PFSK-1 (cell line): ENCODE measurements at regions not wholly inside any gene's neighbourhood (a gene's known extent, or its start where the extent isn't known, plus 50 kb on each side); places are given as distances from the start of the nearest gene placed in this dataset.

Experiments used
- POLR2AphosphoS5 ChIP-seq: IDR thresholded peaks from 2 replicates; pipeline ENCODE4 v1.6.1; 2012; ENCODE audit warnings: low read depth, mild to moderate bottlenecking, control low read depth, low read length, moderate library complexity
- SIN3A ChIP-seq: IDR thresholded peaks from 2 replicates; pipeline ENCODE4 v1.6.1; 2012; ENCODE audit warnings: mild to moderate bottlenecking, low read length, moderate library complexity, borderline replicate concordance; ENCODE audit not compliant: insufficient read depth
- TAF1 ChIP-seq: IDR thresholded peaks from 2 replicates; pipeline ENCODE4 v1.6.1; 2012; ENCODE audit warnings: low read length, control low read depth, borderline replicate concordance; ENCODE audit not compliant: insufficient read depth
- TF ChIP-seq, protein P1 (sequence below), 2 experiments: IDR thresholded peaks; 2 replicates each; pipeline versions ENCODE4 v1.6.1 to v1.8.0; 2011 to 2012; ENCODE audit warnings: low read depth in 2 of 2, low read length in 2 of 2, control low read depth in 1 of 2, inconsistent platforms in 1 of 2, mild to moderate bottlenecking in 1 of 2, moderate library complexity in 1 of 2; ENCODE audit not compliant: insufficient read depth in 1 of 2

DNA sequence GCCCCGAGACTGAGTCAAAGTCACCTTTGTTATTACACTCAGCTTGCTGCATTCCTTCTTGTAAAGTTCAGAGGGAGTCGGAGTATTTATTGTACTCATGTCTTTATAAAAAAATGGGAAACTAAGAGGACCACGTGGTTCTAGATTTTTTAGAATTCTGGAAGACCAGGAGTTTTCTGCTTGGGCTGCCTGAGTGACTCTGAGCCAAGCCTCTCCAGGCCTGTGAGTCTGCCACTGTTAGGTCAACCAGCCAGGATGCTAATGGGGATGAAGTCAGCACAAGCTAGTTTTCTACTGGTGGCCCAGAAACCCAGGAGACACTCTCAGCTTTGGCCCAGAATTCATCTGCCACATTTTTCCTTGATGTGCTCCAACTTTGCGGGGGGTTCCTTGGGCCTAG, 453.5 kb upstream of the SULF2 start:
- TF ChIP-seq, protein P1, sequence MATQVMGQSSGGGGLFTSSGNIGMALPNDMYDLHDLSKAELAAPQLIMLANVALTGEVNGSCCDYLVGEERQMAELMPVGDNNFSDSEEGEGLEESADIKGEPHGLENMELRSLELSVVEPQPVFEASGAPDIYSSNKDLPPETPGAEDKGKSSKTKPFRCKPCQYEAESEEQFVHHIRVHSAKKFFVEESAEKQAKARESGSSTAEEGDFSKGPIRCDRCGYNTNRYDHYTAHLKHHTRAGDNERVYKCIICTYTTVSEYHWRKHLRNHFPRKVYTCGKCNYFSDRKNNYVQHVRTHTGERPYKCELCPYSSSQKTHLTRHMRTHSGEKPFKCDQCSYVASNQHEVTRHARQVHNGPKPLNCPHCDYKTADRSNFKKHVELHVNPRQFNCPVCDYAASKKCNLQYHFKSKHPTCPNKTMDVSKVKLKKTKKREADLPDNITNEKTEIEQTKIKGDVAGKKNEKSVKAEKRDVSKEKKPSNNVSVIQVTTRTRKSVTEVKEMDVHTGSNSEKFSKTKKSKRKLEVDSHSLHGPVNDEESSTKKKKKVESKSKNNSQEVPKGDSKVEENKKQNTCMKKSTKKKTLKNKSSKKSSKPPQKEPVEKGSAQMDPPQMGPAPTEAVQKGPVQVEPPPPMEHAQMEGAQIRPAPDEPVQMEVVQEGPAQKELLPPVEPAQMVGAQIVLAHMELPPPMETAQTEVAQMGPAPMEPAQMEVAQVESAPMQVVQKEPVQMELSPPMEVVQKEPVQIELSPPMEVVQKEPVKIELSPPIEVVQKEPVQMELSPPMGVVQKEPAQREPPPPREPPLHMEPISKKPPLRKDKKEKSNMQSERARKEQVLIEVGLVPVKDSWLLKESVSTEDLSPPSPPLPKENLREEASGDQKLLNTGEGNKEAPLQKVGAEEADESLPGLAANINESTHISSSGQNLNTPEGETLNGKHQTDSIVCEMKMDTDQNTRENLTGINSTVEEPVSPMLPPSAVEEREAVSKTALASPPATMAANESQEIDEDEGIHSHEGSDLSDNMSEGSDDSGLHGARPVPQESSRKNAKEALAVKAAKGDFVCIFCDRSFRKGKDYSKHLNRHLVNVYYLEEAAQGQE (IDR thresholded peaks at IDR 0.05; ENCODE audit: insufficient read depth in 1 of 2, low read depth in 2 of 2, low read length in 2 of 2): no peak
- TF ChIP-seq TAF1: no peak
- TF ChIP-seq SIN3A: no peak
- TF ChIP-seq POLR2AphosphoS5: no peak
